Suppressor macrophage (primary cell): ENCODE measurements at regions not wholly inside any gene's neighbourhood (a gene's known extent, or its start where the extent isn't known, plus 50 kb on each side); places are given as distances from the start of the nearest gene placed in this dataset.
"Not testable (repeated sequence)": the region's sequence is repeated elsewhere in the genome, so short reads cannot be mapped to it uniquely, and the experiment has no call there.

Experiments
- DNase-seq, 4 experiments: peaks; one replicate each; pipeline ENCODE4 v3.0.0-alpha.2; 2020 to 2022

DNA sequence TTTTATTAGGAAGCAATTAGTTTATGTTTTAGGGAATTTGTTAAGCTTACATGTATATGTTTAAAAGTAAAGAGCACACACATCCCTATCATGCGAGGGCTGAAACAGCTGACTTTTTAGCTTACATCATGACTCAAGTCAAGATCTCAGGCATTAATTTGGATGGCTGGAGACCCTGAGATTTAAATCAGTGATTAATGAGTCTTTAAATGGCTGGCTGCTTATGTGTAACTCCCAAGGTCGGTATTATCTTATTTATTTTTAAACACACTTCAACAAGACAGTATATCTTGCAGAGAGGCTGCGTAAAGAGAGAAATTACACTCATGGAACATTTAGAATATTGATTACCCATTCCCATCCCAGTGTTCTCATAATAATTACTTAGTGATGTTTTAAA is 169.4 kb downstream of the KBTBD8 start:
- no peak for DNase-seq

- DNase-seq = no peak
These were observed 173.7 kb downstream of the KBTBD8 start for GRCh38 chr3:67171841-67172240.

DNA sequence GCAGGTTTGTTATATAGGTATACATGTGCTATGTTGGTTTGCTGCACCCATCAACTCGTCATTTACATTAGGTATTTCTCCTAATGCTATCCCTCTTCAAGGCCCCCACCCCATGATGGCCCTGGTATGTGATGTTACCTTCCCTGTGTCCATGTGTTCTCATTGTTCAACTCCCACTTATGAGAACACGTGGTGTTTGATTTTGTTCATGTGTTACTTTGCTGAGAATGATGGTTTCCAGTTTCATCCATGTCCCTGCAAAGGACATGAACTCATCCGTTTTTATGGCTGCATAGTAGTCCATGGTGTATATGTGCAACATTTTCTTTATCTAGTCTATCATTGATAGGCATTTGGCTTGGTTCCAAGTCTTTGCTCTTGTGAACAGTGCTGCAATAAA is 175.0 kb downstream of the KBTBD8 start:
- DNase-seq = not testable (repeated sequence)

DNA sequence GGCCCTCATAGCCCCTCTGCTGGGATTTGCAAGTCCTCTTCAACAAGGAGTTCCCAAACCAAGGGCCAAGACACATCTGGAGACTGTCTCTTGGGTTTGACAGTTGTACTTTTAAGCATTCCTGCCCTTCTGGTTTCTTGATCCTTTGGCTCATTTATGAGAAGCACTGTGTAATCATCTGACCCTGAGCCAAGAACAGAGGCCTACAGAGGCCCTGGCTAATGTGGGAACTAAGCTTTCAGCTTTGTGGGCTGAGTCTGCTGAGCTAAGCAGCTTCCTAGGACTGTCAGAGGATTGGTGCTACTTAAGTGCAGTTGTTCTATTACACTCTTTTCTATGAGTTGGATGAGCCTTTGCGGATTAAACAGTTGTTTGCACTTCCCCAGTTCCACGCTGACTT is 178.3 kb downstream of the KBTBD8 start:
- peak in 1 of 4 experiments; percentile 5 for DNase-seq

GRCh38 chr3:67192466-67192865 is 194.4 kb downstream of the KBTBD8 start:
- peak in 1 of 4 experiments; percentile 3 for DNase-seq

DNA sequence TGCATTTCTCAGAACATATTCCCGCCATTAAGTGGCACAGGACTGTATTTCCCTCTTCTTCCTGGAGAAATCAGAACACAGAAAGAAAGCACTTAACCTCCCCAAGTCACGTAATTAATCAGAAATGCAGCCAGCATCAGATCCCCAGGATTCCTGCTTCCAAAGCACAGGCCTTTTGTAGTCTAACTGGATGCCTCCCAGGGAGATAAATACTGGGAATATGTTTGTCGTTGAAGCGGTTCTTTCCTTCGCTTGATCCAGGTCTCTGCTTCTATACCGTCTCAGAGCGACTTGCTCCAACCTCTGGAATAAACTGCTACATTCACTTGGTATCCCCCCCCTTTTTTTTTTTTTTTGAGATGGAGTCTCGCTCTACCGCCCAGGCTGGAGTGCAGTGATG is 198.6 kb downstream of the KBTBD8 start:
- DNase-seq = no peak

DNA sequence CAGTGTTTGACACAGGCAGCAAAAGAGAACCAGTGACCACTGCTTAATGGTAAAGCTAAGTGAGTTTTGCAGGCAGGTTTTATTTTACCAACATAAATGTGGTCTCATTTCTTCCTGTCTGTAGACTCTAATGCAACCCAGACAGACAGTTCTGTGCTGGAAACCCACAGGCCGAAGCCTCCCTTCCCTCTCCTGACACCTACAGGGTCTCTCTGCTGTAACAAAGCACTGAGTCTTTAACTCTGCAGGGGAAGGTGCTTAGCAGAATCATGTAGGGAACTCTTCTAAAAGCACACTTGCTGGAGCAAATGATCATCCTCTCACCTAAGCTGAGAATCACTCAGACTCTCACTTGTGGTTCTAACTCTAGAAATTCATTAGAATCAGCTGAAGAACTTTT is 200.3 kb downstream of the KBTBD8 start:
- DNase-seq = no peak

- DNase-seq = no peak
These were observed 202.5 kb downstream of the KBTBD8 start for GRCh38 chr3:67200618-67201017.

- DNase-seq = no peak
These were observed 202.9 kb downstream of the KBTBD8 start for GRCh38 chr3:67201026-67201425.

DNA sequence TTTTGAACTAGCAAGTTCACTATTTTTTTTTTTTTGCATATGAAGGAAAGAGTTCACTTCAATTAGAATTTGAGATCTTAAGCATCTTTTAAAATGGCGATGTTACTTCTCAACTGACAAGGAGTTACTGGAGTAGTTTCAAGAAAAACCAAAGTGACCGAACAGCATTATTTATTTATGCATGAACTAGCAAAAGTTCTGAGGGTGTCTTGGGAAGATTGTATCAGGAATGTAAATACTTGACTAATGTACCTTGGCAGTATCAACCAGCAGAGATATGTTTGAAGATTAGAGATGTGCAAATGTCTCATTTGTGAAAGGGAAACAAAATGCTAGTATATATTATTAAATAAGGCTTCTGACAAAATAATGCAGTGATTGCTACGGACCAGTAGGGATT is 203.9 kb downstream of the KBTBD8 start:
- no peak for DNase-seq

DNA sequence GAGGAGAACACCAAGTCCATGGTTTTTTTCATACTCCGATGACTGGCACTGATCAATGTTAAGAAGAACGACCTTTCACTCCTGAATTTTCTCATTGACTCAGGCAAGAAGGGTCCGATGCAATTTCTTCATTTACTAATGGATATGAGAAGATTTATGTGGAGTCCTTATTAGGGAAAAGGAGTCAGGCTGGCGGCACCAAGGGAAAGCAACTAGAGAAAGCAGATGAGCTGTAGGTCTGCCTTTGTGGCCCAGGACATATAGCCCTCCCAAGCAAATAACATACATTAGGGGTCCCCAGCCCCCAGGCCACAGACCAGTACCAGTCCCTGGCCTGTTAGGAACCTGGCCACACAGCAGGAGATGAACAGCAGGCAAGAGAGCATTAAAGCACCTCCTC is 206.8 kb downstream of the KBTBD8 start:
- no peak for DNase-seq

GRCh38 chr3:67215690-67216089 is 217.6 kb downstream of the KBTBD8 start:
- no peak for DNase-seq

DNA sequence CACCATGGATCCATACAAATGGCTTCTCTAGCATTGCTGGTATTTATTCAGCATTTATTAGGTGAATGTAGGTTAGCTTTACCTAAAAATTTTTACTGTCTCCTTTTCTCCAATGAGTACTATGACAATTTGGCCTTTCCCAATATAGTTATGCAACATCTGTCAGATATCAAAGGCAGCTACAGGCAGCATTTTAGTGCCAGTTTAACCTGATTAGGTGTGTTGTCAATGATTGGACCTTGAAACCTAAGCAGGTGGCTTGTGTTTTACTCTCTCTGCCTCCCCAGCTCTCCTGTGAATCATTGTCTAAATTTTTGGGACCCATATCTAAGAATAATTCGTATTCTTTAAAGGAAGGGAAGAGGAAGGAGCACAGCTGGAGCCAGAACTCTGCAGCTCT is 228.9 kb downstream of the KBTBD8 start:
- DNase-seq = no peak

DNA sequence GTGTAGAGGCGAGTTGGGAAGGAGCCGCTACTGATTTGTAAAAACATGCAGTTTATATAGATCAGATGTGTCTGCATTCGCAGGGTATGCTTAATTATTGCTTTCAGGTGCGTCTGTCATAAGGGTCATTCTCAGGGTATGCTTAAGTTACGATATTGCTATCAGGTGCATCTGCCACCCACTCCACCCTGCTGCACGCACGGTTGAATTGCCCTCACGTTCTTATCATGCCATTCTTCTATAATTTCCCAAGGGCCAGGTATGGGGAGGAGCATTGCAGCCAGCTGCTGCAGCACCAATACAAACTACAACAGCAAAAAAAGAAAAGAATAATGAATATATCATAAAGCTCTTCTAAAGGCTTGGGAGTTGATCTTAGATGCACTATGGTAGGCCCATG is 230.0 kb downstream of the KBTBD8 start:
- no peak for DNase-seq

GRCh38 chr3:67232642-67233041 is 234.5 kb downstream of the KBTBD8 start:
- no peak for DNase-seq

DNA sequence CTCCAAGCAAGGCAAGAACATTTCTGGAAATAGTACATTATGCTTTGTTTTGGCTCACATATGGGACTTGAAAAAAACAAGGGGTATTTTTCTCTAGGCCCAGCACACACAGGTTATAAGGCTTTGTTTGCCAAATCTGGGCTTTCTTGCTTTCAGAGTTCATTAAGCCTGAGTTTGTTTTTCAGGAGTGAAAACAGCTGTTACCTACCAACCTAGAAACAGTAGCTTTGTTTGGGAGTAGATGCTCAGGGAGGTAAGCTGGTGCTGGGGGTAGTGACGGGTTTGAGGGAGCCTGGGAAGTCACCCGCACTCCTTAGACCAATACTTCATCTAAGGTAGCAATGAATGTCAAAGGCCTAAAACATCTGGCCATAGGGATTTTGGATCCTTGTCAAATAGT is 241.2 kb downstream of the KBTBD8 start:
- no peak for DNase-seq

DNA sequence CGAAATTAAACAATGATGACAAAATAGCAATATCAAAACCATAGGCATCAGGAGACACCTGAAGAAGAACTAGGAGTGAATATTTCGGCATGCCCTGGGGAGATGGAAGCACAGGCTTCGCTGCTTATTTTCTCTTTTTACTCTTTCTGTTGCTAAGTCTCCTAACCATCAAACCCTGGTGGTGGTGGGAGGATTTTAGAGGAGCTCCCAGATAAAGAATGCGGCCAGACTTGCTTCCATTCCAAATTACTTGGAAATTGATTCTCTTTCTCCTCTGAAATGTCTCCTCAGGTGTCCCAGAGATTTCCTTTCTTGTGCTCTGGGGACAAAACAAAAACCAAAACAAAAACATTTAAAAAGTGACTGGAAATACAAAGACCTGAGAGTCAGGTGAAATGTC is 243.0 kb downstream of the KBTBD8 start:
- DNase-seq = no peak

- no peak for DNase-seq
These were observed 246.0 kb downstream of the KBTBD8 start for GRCh38 chr3:67244130-67244529.

DNA sequence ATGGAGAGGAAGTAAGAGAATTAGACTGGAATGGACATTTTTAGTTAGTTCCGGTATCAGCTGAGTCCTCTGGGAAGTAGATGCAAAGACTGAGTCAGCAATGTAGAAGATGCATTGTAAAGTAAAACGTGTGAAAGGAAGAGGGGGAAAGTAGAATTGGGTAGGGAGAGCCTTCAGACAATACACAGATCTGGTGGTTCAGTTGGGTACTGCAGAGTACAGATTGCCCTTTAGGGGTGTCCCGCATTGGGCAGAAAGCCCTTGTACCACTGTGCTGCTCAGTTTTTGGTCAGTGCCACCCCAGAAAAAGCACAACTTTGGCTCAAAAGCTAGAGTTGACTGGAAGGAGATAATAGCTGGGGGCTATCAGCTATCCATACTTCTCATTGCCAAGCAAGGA is 247.4 kb downstream of the KBTBD8 start:
- no peak for DNase-seq

GRCh38 chr3:67248726-67249125 is 250.6 kb downstream of the KBTBD8 start:
- DNase-seq = no peak

DNA sequence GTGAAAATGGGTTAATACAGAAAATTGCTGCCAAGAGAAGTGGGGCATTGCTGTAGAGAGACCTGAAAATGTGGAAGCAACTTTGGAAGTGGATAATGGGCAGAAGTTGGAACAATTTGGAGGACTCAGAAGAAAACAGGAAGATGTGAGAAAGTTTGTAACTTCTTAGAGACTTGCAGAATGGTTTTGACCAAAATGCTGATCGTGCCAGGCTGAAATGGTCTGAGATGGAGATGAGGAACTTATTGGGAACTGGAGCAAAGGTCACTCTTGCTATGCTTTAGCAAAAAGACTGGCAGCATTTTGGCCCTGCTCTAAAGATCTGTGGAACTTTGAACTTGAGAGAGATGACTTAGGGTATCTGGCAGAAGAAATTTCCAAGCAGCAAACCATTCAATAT is 254.8 kb downstream of the KBTBD8 start:
- peak in 3 of 4 experiments; percentile 1 to 29 (median 23) for DNase-seq

DNA sequence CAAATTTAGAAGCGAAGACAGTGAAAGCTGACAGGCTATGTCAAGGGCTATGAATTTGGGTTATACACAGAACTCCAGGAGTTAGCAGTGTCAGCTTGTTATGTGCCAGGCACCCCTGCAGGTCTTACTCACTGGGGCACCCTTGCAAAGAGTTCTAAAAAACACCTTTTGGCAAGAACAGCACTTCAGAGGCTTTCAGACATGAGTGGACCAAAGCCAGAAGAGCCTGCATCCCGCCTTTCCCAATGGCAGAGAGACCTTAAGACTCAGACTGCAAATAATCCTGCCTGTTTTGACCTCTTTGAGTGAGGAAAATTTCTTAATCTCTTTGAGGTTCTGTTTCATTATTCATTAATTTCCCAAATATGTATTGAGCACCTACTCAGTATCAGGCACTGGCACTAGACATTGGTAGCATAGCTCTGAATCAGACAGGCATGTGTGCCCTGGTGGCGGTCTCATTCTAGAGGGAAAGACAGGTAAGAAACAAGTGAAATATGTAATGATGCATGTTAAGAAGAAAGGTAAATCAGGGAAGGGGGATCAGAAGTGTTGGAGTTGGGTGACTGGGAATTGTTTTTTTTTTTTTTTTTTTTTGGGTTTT is 280.0 kb downstream of the KBTBD8 start:
- no peak for DNase-seq

GRCh38 chr3:67286586-67286985 is 288.5 kb downstream of the KBTBD8 start:
- no peak for DNase-seq

DNA sequence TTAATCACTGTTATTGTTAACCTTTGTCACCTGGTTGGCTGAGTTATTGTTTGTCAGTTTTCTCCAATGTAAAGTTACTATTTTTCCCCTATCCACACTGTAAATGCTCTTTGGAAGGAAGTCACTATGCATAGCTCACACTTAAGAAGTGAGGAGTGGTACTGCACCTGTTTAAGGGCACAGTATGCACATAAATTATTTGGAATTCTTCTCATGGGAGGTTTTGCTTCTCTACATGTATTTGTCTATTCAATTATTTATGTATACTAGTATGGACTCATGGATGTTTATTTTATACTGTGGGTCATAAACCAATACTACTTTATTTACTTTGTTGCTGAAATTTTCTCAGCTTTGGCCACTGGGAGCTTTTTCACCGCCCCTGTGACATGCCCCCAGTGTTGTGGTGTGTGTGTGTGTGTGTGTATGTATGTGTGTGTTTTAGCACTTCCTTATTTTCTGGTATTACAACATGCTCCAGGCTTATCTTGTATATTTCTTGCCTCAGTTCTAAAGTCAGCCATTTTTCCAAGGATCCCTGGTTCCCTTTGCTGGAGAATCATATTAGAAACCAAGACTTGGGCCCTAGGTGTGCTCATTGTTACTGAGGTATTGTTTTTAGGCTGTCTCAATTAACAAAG is 290.5 kb downstream of the KBTBD8 start:
- DNase-seq = peak; percentile 37 to 71 (median 56)

- DNase-seq = no peak
These were observed 291.5 kb downstream of the KBTBD8 start for GRCh38 chr3:67289626-67290025.
